Stimulated activated CD8-positive, alpha-beta memory T cell treated with anti-CD3 and anti-CD28 coated beads, Interleukin-7, amount 100 ng/mL, for 24 hours (primary cell): ENCODE measurements at regions not wholly inside any gene's neighbourhood (a gene's known extent, or its start where the extent isn't known, plus 50 kb on each side); places are given as distances from the start of the nearest gene placed in this dataset.

Experiments
- DNase-seq: peaks from one replicate; pipeline ENCODE4 v3.0.0-alpha.2; 2020; ENCODE audit warnings: low read depth

GRCh38 chr2:217031445-217031844, 171.6 kb upstream of the TNP1 start:
- no peak for DNase-seq

GRCh38 chr2:217030081-217030480, 170.2 kb upstream of the TNP1 start:
- DNase-seq, result no peak

GRCh38 chr2:217028128-217028527, 168.3 kb upstream of the TNP1 start:
- DNase-seq, result no peak

- DNase-seq, result no peak
These were observed 167.6 kb upstream of the TNP1 start for GRCh38 chr2:217027414-217027813.

- DNase-seq, result no peak
These were observed 166.7 kb upstream of the TNP1 start for GRCh38 chr2:217026569-217026968.

- DNase-seq, result no peak
These were observed 166.3 kb upstream of the TNP1 start for GRCh38 chr2:217026161-217026560.

GRCh38 chr2:217023611-217024010, 163.7 kb upstream of the TNP1 start:
- no peak for DNase-seq

- no peak for DNase-seq
These were observed 157.8 kb upstream of the TNP1 start for GRCh38 chr2:217017456-217018252.

GRCh38 chr2:217016796-217017419, 157.0 kb upstream of the TNP1 start:
- DNase-seq, result no peak

- no peak for DNase-seq
These were observed 154.7 kb upstream of the TNP1 start for GRCh38 chr2:217014328-217015105.

GRCh38 chr2:217013926-217014325, 154.1 kb upstream of the TNP1 start:
- DNase-seq, result no peak

GRCh38 chr2:217011576-217011975, 151.7 kb upstream of the TNP1 start:
- no peak for DNase-seq

- DNase-seq, result no peak
These were observed 150.3 kb upstream of the TNP1 start for GRCh38 chr2:217010173-217010572.

GRCh38 chr2:217008794-217009193, 148.9 kb upstream of the TNP1 start:
- no peak for DNase-seq

GRCh38 chr2:217006217-217006616, 146.4 kb upstream of the TNP1 start:
- DNase-seq, result no peak

GRCh38 chr2:217004656-217005055, 144.8 kb upstream of the TNP1 start:
- no peak for DNase-seq

- no peak for DNase-seq
These were observed 141.9 kb upstream of the TNP1 start for GRCh38 chr2:217001740-217002139.

GRCh38 chr2:217000406-217000805, 140.5 kb upstream of the TNP1 start:
- no peak for DNase-seq

- DNase-seq, result no peak
These were observed 136.5 kb upstream of the TNP1 start for GRCh38 chr2:216996279-216996845.

- no peak for DNase-seq
These were observed 134.5 kb upstream of the TNP1 start for GRCh38 chr2:216994353-216994854.

- DNase-seq, result no peak
These were observed 132.3 kb upstream of the TNP1 start for GRCh38 chr2:216992056-216992675.

- no peak for DNase-seq
These were observed 131.7 kb upstream of the TNP1 start for GRCh38 chr2:216991563-216991962.
